Chondrocyte (in vitro differentiated cells): ENCODE measurements at regions not wholly inside any gene's neighbourhood (a gene's known extent, or its start where the extent isn't known, plus 50 kb on each side); places are given as distances from the start of the nearest gene placed in this dataset.
A peak's percentile ranks its signal among the peaks of the same experiment; 100 is the strongest.
"Not testable (repeated sequence)": the region's sequence is repeated elsewhere in the genome, so short reads cannot be mapped to it uniquely, and the experiment has no call there.

ENCODE experiments used
- DNase-seq: peaks from one replicate; pipeline ENCODE4 v3.0.0; 2021; ENCODE audit warnings: mixed read lengths, low spot score
- H3K27ac Mint-ChIP-seq: one replicate; pipeline ENCODE4 v1.8.0; 2021; ENCODE audit warnings: mild to moderate bottlenecking, moderate library complexity, mixed read lengths; ENCODE audit not compliant: unreplicated experiment
- H3K27me3 Mint-ChIP-seq: 2 replicates; pipeline ENCODE4 v1.8.0; 2021; ENCODE audit warnings: low read depth, mixed read lengths
- H3K36me3 Mint-ChIP-seq: 2 replicates; pipeline ENCODE4 v1.8.0; 2021; ENCODE audit warnings: low read depth, mixed read lengths
- H3K4me1 Mint-ChIP-seq: 2 replicates; pipeline ENCODE4 v1.8.0; 2021; ENCODE audit warnings: low read depth, mild to moderate bottlenecking, mixed read lengths
- H3K4me3 Mint-ChIP-seq: one replicate; pipeline ENCODE4 v1.8.0; 2021; ENCODE audit warnings: mild to moderate bottlenecking, moderate library complexity, mixed read lengths; ENCODE audit not compliant: unreplicated experiment
- H3K9me3 Mint-ChIP-seq: 2 replicates; pipeline ENCODE4 v1.8.0; 2021; ENCODE audit warnings: low read depth, mixed read lengths

DNA sequence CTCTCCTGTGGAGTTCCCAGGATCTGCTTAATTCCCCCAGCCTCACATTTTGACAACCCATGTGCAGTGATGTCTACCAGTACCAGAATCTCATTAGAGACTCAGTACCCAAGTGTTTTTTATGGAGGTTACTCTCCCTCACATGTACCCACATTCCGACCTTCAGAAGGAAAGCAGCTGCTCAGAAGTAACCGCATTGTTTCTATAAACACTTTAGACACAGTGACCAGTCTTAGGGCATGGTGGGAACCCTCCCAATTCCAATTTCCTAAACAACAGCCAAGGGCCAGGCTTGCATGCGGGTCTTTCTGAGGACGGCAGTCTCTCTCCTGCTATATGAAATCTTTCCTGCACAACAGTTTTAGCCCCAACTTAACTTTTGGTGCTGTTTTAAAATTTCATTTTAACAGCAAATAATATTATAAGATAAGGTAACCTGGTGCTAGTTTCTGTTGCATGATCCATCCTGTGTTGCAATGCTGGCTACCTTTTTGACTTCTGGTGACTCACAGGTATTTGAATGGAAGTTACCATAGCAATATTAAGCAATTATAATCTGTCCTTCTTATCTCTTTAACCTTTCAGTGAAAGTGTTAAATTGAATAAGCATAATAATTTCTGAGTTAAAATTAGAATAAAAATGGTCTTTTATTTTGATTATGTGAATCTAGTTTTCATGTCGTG is 98.3 kb upstream of the THOC3 start:
- not testable (repeated sequence) for H3K4me1 Mint-ChIP-seq, H3K27me3 Mint-ChIP-seq, H3K4me3 Mint-ChIP-seq, H3K9me3 Mint-ChIP-seq, DNase-seq, H3K27ac Mint-ChIP-seq, H3K36me3 Mint-ChIP-seq

DNA sequence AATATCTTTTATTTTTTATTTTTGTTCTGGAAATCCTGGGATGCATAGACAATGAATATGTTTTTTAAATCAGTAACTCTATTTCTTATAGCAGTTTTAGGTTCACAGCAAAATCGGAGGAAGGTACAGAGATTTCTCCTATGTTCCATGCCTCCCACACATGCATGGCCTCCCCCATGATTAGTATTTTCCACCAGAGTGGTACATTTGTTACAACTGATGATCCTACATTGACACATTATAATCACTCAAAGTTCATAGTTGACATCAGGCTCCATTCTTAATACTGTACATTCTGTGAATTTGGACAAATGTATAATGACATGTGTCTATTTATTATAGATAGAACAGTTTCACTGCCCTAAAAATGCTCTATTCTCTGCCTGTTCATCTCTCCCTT is 99.0 kb upstream of the THOC3 start:
- H3K36me3 Mint-ChIP-seq, H3K9me3 Mint-ChIP-seq, DNase-seq, H3K27me3 Mint-ChIP-seq, H3K27ac Mint-ChIP-seq, H3K4me3 Mint-ChIP-seq, H3K4me1 Mint-ChIP-seq: not testable (repeated sequence)

DNA sequence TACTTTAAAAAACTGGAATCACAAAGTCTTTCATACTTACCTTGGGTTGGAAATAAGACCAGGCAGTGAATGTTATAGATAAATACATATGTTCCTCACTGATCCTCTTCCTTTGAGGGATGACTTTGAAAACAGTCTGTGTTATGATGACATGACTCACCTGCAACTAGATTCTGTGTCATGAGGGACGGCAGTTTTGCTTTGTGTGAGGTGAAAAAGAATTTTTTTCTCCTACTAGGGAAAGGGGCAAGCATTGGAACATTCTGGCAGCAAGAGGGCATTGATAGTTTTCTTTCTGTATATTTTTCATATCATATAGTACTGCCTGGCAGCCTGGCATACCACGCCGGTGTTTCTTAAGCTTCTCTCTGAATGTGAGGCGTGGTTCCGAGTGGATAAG is 99.8 kb upstream of the THOC3 start:
- H3K9me3 Mint-ChIP-seq, H3K27me3 Mint-ChIP-seq, H3K36me3 Mint-ChIP-seq, H3K4me3 Mint-ChIP-seq, DNase-seq, H3K4me1 Mint-ChIP-seq, H3K27ac Mint-ChIP-seq: not testable (repeated sequence)

DNA sequence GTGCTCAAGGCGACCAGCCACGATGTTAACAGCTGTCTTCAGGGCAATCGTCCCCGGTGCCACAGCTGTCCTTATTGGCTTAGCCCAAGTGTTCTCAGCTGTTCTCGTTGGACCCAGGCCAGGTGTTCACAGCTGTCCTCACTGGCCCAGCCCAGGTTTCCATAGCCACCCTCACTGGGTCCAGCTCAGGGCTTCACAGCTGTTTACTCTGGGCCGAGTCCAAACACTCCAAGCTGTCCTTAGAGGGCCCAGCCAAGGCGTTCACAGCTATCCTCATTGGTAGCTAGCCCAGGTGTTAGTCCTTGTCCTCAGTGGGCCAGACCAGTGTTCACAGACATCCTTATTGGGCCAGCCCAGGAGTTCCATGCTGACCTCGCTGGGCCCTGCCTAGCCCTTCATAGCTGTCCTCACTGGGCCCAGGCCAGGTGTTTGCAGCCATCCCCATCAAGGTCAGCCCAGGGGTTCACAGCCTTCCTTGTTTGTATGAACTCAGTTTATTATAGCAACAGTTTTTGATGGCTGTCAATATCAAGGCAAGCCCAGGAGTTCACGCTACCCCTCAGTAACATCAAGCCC is 106.0 kb upstream of the THOC3 start:
- not testable (repeated sequence) for H3K4me3 Mint-ChIP-seq, H3K27ac Mint-ChIP-seq, H3K36me3 Mint-ChIP-seq, H3K9me3 Mint-ChIP-seq, H3K27me3 Mint-ChIP-seq, H3K4me1 Mint-ChIP-seq
- DNase-seq: peak; percentile 78

DNA sequence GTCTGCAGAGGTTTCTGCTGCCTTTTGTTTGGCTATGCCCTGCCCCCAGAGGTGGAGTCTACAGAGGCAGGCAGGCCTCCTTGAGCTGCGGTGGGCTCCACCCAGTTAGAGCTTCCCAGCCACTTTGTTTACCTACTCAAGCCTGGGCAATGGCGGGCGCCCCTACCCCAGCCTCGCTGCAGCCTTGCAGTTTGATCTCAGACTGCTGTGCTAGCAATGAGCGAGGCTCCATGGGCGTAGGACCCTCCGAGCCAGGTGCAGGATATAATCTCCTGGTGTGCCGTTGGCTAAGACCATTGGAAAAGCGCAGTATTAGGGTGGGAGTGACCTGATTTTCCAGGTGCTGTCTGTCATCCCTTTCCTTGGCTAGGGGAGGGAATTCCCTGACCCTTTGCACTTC is 115.6 kb upstream of the THOC3 start:
- DNase-seq, H3K9me3 Mint-ChIP-seq, H3K27me3 Mint-ChIP-seq: not testable (repeated sequence)

DNA sequence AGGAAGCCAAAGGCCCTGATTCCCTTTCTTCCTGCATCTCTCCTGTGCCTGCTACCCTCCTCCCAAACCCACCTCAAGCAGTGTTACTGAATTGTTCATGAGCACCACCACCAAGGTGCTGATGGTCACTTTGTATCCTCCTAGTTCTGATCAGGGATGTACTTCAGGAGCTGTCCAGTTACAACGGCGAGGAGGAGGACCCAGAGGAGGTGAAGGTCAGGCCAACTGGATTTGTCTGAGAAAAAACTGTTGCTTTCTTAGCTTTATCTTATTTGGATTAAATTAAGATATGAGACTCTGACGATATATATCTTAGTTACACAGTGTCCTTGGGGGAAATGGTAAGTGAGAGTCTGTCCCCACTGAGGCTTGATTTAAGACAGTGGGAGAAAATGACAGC is 135.0 kb upstream of the THOC3 start:
- H3K4me1 Mint-ChIP-seq, DNase-seq, H3K27ac Mint-ChIP-seq, H3K9me3 Mint-ChIP-seq, H3K36me3 Mint-ChIP-seq, H3K4me3 Mint-ChIP-seq, H3K27me3 Mint-ChIP-seq: not testable (repeated sequence)

More for the DNA sequence above, 115.6 kb upstream of the THOC3 start:
- not testable (repeated sequence) for H3K27ac Mint-ChIP-seq, H3K4me3 Mint-ChIP-seq, H3K36me3 Mint-ChIP-seq, H3K4me1 Mint-ChIP-seq

DNA sequence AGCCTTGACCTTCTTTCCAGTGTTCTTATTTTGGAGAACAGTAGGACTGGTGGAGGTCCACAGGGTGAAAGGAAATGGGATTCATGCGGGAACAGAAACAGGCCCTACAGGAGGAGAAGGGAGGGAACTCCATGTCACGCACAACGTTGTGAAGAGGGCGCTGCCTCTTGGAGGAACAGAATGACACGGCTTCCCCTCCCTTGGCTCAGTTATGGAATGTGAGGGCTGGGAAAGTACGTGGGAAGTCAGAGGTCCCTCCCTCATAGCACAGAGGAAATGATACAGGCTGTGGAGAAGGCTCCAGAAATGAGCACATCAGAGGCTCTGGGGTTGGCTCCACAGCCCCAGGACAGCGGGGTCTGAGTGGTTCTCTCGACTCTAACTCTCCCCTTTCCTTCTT is 125.3 kb upstream of the SIMC1 start:
- not testable (repeated sequence) for H3K27ac Mint-ChIP-seq, H3K4me3 Mint-ChIP-seq, DNase-seq, H3K4me1 Mint-ChIP-seq, H3K27me3 Mint-ChIP-seq, H3K9me3 Mint-ChIP-seq, H3K36me3 Mint-ChIP-seq

DNA sequence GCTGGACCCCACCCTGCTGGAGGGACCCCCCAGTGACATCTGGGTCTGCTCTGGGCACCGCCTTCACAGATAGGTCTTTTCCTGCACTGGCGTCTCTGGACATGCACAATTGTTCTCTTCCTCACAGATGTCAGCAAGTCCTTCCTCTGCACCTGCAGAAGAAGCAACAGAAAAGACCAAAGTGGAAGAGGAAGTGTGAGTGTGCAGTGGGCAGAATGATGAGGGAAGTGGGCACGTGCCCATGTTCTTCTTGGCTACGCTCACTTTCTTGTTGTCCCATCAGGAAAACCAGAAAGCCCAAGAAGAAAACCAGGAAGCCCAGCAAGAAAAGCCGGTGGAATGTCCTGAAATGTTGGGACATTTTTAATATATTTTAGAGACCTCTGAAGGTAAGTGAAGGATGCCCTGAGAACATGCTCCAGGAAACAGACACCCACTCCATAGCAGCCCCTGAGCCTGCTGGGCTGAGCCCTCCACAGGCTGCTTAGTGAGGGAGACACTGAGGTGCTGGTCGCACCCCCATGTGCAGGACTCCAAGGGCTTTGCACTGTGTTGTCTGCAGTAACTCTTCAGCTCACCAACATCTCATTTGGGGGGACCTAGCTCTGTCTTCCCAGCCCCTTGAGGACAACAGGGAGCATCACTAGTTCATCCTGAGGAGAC is 124.4 kb upstream of the SIMC1 start:
- not testable (repeated sequence) for DNase-seq, H3K4me3 Mint-ChIP-seq, H3K27ac Mint-ChIP-seq, H3K36me3 Mint-ChIP-seq, H3K4me1 Mint-ChIP-seq, H3K9me3 Mint-ChIP-seq, H3K27me3 Mint-ChIP-seq

DNA sequence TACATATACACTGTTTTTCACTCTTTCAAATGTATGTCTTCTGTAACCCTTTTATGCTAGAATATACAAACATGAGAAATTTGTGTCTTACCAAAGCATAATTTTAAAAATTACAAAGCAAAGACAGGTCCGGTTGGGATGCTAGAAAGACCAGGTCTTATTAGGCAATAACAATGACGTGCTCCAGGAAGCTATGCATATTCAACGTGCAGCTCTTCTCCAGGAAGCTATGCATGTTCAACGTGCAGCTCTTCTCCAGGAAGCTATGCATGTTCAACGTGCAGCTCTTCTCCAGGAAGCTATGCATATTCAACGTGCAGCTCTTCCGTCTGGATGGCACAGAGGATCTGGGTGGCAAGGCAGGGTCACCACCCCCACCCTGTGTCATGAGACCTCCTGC is 123.4 kb upstream of the SIMC1 start:
- not testable (repeated sequence) for H3K27ac Mint-ChIP-seq, H3K36me3 Mint-ChIP-seq, H3K4me3 Mint-ChIP-seq, H3K4me1 Mint-ChIP-seq, H3K9me3 Mint-ChIP-seq, H3K27me3 Mint-ChIP-seq, DNase-seq

DNA sequence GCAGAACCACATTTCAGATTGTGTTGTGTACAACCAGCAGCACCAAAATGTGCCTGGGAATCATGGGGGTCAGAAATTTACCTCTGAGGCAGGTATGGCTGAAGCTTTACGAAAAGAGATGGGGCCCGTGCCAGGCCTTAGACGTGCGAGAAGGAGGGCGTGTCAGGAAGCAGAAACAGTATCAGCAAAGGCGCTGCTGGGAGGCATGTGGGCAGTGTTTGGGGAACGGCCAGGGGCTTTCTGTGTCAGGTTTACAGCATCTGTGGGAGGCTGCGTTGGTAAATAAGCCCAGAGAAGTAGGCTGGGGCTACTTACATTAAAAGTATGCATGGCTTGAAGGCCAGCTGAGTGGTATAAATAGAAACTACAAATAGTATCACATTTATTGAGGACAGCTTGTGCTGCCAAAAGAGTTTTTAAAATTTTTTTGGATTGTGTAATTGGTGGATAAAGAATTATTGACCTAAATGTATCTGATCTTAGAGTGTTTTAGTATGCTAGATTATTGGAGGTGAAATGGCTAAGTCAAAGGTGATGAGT is 120.5 kb upstream of the SIMC1 start:
- not testable (repeated sequence) for DNase-seq, H3K27ac Mint-ChIP-seq, H3K27me3 Mint-ChIP-seq, H3K9me3 Mint-ChIP-seq, H3K36me3 Mint-ChIP-seq, H3K4me1 Mint-ChIP-seq, H3K4me3 Mint-ChIP-seq

DNA sequence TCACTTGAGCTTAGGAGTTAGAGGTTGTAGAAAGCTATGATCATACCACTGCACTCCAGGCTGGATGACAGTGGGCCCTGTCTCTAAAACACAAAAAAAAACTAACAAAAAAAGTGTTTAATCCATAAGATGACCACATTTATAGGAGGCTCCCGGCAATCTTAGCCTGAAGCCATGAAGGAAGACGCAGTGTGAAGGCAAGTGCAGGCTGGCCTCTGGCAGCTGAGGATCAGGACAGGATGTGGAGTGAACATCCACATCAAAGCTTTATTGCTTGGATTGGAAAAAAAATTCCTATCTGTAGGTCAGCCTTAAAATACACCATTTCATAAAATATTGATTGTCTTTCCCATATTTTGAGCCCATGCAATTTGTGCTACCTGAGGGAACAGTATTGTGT is 115.9 kb upstream of the SIMC1 start:
- not testable (repeated sequence) for H3K27ac Mint-ChIP-seq

DNA sequence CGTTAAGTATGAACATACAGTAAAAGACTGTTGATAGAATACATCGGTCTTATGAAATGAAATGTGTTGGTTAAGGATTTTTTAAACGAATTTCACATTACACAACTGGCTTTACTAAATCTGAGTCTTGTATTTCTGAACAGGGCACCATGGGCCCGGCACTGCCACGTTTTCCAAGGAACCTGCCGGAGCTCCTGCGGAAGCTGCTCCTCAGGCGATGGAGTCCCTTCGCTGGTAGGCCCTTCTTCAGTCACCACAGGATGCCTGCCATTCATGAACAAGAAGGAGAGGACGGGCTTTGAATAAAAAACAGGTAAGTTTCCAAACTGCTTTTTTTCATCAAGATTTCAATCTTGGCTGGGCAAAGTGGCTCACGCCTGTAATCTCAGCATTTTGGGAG is 114.1 kb upstream of the SIMC1 start:
- DNase-seq, H3K36me3 Mint-ChIP-seq, H3K4me1 Mint-ChIP-seq, H3K4me3 Mint-ChIP-seq, H3K9me3 Mint-ChIP-seq, H3K27me3 Mint-ChIP-seq, H3K27ac Mint-ChIP-seq: not testable (repeated sequence)

More for the DNA sequence above, 115.9 kb upstream of the SIMC1 start:
- H3K4me3 Mint-ChIP-seq, H3K9me3 Mint-ChIP-seq, H3K27me3 Mint-ChIP-seq, DNase-seq, H3K4me1 Mint-ChIP-seq, H3K36me3 Mint-ChIP-seq: not testable (repeated sequence)
